ENCODE measurements at regions not wholly inside any gene's neighbourhood (a gene's known extent, or its start where the extent isn't known, plus 50 kb on each side); places are given as distances from the start of the nearest gene placed in this dataset.

- H3K36me3 Mint-ChIP-seq, result no peaks in the 10 kb centered on the region
- no peak overlapping the region for H3K4me3 Mint-ChIP-seq
- H3K9me3 Mint-ChIP-seq (ENCODE audit: low read depth), result no peaks in the 10 kb centered on the region
- DNase-seq (no peak), ATAC-seq (no peak)
- peaks cover 6% of the 10 kb centered on the region for H3K27me3 Mint-ChIP-seq
- CTCF ChIA-PET, result no interaction called here
- no peak overlapping the region for H3K27ac Mint-ChIP-seq
- H3K4me1 Mint-ChIP-seq, result no peaks in the 10 kb centered on the region
Observed at GRCh38 chr6:40817369-40817768, 221.7 kb downstream of the UNC5CL start.

GRCh38 chr6:40816601-40817000 is 222.4 kb downstream of the UNC5CL start:
- CTCF ChIA-PET, result no interaction called here
- no peaks in the 10 kb centered on the region for H3K9me3 Mint-ChIP-seq (ENCODE audit: low read depth)
- H3K4me3 Mint-ChIP-seq, result no peak overlapping the region
- H3K36me3 Mint-ChIP-seq, result no peaks in the 10 kb centered on the region
- H3K27ac Mint-ChIP-seq, result no peak overlapping the region
- ATAC-seq, result no peak
- peaks cover 2% of the 10 kb centered on the region for H3K27me3 Mint-ChIP-seq
- no peaks in the 10 kb centered on the region for H3K4me1 Mint-ChIP-seq
- no peak for DNase-seq

- DNase-seq (no peak), ATAC-seq (no peak)
- CTCF ChIA-PET, result no interaction called here
- H3K9me3 Mint-ChIP-seq (ENCODE audit: low read depth), result no peaks in the 10 kb centered on the region
- no peaks in the 10 kb centered on the region for H3K4me1 Mint-ChIP-seq
- H3K27me3 Mint-ChIP-seq, result no peaks in the 10 kb centered on the region
- no peak overlapping the region for H3K27ac Mint-ChIP-seq
- H3K36me3 Mint-ChIP-seq, result no peaks in the 10 kb centered on the region
- H3K4me3 Mint-ChIP-seq, result no peak overlapping the region
Observed at GRCh38 chr6:40815731-40816130, 223.3 kb downstream of the UNC5CL start.

- Mint-ChIP-seq H3K36me3 (no peaks in the 10 kb centered on the region), H3K9me3 (ENCODE audit: low read depth) (no peaks in the 10 kb centered on the region), H3K27ac (no peak overlapping the region), H3K4me3 (no peak overlapping the region), H3K4me1 (no peaks in the 10 kb centered on the region), H3K27me3 (peaks cover 5% of the 10 kb centered on the region)
- ATAC-seq (no peak), DNase-seq (no peak)
- CTCF ChIA-PET, result no interaction called here
Observed at GRCh38 chr6:40810171-40810570, 223.0 kb upstream of the LRFN2 start.

- Mint-ChIP-seq H3K9me3 (ENCODE audit: low read depth) (no peaks in the 10 kb centered on the region), H3K27ac (no peak overlapping the region), H3K4me1 (no peaks in the 10 kb centered on the region), H3K4me3 (no peak overlapping the region), H3K36me3 (no peaks in the 10 kb centered on the region), H3K27me3 (peaks cover 5% of the 10 kb centered on the region)
- CTCF ChIA-PET, result no interaction called here
- DNase-seq, result no peak
- no peak for ATAC-seq
Observed at GRCh38 chr6:40809627-40810026, 222.5 kb upstream of the LRFN2 start.

GRCh38 chr6:40807484-40807883 is 220.3 kb upstream of the LRFN2 start:
- no peaks in the 10 kb centered on the region for H3K36me3 Mint-ChIP-seq
- H3K27ac Mint-ChIP-seq, result no peak overlapping the region
- no peak for DNase-seq
- CTCF ChIA-PET, result no interaction called here
- no peaks in the 10 kb centered on the region for H3K9me3 Mint-ChIP-seq (ENCODE audit: low read depth)
- H3K4me1 Mint-ChIP-seq, result no peaks in the 10 kb centered on the region
- ATAC-seq, result no peak
- peaks cover 5% of the 10 kb centered on the region for H3K27me3 Mint-ChIP-seq
- no peak overlapping the region for H3K4me3 Mint-ChIP-seq

- Mint-ChIP-seq H3K4me3 (no peak overlapping the region), H3K4me1 (no peaks in the 10 kb centered on the region), H3K9me3 (ENCODE audit: low read depth) (no peaks in the 10 kb centered on the region), H3K36me3 (no peaks in the 10 kb centered on the region), H3K27me3 (peaks cover 5% of the 10 kb centered on the region), H3K27ac (no peak overlapping the region)
- CTCF ChIA-PET, result no interaction called here
- ATAC-seq (no peak), DNase-seq (no peak)
Observed at GRCh38 chr6:40806256-40806864, 219.2 kb upstream of the LRFN2 start.

- H3K9me3 Mint-ChIP-seq (ENCODE audit: low read depth), result no peaks in the 10 kb centered on the region
- ATAC-seq (no peak), DNase-seq (no peak)
- no peak overlapping the region for H3K27ac Mint-ChIP-seq
- H3K27me3 Mint-ChIP-seq, result peaks cover 5% of the 10 kb centered on the region
- H3K36me3 Mint-ChIP-seq, result no peaks in the 10 kb centered on the region
- H3K4me3 Mint-ChIP-seq, result no peak overlapping the region
- CTCF ChIA-PET, result no interaction called here
- H3K4me1 Mint-ChIP-seq, result no peaks in the 10 kb centered on the region
Observed at GRCh38 chr6:40805336-40805735, 218.2 kb upstream of the LRFN2 start.

GRCh38 chr6:40804905-40805304 is 217.7 kb upstream of the LRFN2 start:
- CTCF ChIA-PET, result no interaction called here
- no peaks in the 10 kb centered on the region for H3K4me1 Mint-ChIP-seq
- DNase-seq (no peak), ATAC-seq (no peak)
- no peak overlapping the region for H3K27ac Mint-ChIP-seq
- no peaks in the 10 kb centered on the region for H3K36me3 Mint-ChIP-seq
- H3K27me3 Mint-ChIP-seq, result peaks cover 5% of the 10 kb centered on the region
- H3K4me3 Mint-ChIP-seq, result no peak overlapping the region
- no peaks in the 10 kb centered on the region for H3K9me3 Mint-ChIP-seq (ENCODE audit: low read depth)

- Mint-ChIP-seq H3K4me3 (no peak overlapping the region), H3K27me3 (peaks cover 3% of the 10 kb centered on the region), H3K36me3 (no peaks in the 10 kb centered on the region), H3K9me3 (ENCODE audit: low read depth) (no peaks in the 10 kb centered on the region), H3K27ac (no peak overlapping the region), H3K4me1 (no peaks in the 10 kb centered on the region)
- DNase-seq (no peak), ATAC-seq (no peak)
- CTCF ChIA-PET, result no interaction called here
Observed at GRCh38 chr6:40803897-40804702, 216.9 kb upstream of the LRFN2 start.

- CTCF ChIA-PET, result no interaction called here
- ATAC-seq (no peak), DNase-seq (no peak)
- Mint-ChIP-seq H3K27me3 (peaks cover 3% of the 10 kb centered on the region), H3K4me3 (no peak overlapping the region), H3K36me3 (no peaks in the 10 kb centered on the region), H3K4me1 (no peaks in the 10 kb centered on the region), H3K9me3 (ENCODE audit: low read depth) (no peaks in the 10 kb centered on the region), H3K27ac (no peak overlapping the region)
Observed at GRCh38 chr6:40802481-40802880, 215.3 kb upstream of the LRFN2 start.

GRCh38 chr6:40799296-40800140 is 212.4 kb upstream of the LRFN2 start:
- CTCF ChIA-PET, result no interaction called here
- H3K27ac Mint-ChIP-seq, result no peak overlapping the region
- DNase-seq (no peak), ATAC-seq (no peak)
- no peaks in the 10 kb centered on the region for H3K27me3 Mint-ChIP-seq
- no peaks in the 10 kb centered on the region for H3K36me3 Mint-ChIP-seq
- H3K9me3 Mint-ChIP-seq (ENCODE audit: low read depth), result no peaks in the 10 kb centered on the region
- H3K4me3 Mint-ChIP-seq, result no peak overlapping the region
- no peaks in the 10 kb centered on the region for H3K4me1 Mint-ChIP-seq

GRCh38 chr6:40798069-40798770 is 211.1 kb upstream of the LRFN2 start:
- no peaks in the 10 kb centered on the region for H3K9me3 Mint-ChIP-seq (ENCODE audit: low read depth)
- CTCF ChIA-PET, result no interaction called here
- H3K4me3 Mint-ChIP-seq, result no peak overlapping the region
- no peaks in the 10 kb centered on the region for H3K36me3 Mint-ChIP-seq
- no peaks in the 10 kb centered on the region for H3K4me1 Mint-ChIP-seq
- DNase-seq (no peak), ATAC-seq (no peak)
- no peaks in the 10 kb centered on the region for H3K27me3 Mint-ChIP-seq
- H3K27ac Mint-ChIP-seq, result no peak overlapping the region

Data from activated CD8-positive, alpha-beta memory T cell treated with anti-CD3 and anti-CD28 coated beads, Interleukin-2, amount 10 ng/mL, durations not matched to agents 7 days and 5 days (primary cell).